GM13976 (cell line): ENCODE measurements at regions not wholly inside any gene's neighbourhood (a gene's known extent, or its start where the extent isn't known, plus 50 kb on each side); places are given as distances from the start of the nearest gene placed in this dataset.
"Not testable (repeated sequence)": the region's sequence is repeated elsewhere in the genome, so short reads cannot be mapped to it uniquely, and the experiment has no call there.

ENCODE experiments used
- DNase-seq: peaks from one replicate; pipeline ENCODE4 v3.0.0; 2012; ENCODE audit warnings: low spot score
- in situ Hi-C: fragments of 300-500 bp; cut with MboI; formaldehyde crosslinking; loops from one replicate; pipeline ENCODE4 v1.12.0; 2022; ENCODE audit warnings: low sequenced_read_pairs, mixed read lengths, inconsistent platforms; ENCODE audit not compliant: unreplicated experiment
- TF ChIP-seq, protein P1 (sequence below): IDR thresholded peaks from 2 replicates; pipeline ENCODE4 v1.5.1; 2012; ENCODE audit warnings: borderline replicate concordance, mild to moderate bottlenecking; ENCODE audit not compliant: insufficient read depth; ENCODE audit errors: extremely low read depth, missing control alignments, control extremely low read depth

DNA sequence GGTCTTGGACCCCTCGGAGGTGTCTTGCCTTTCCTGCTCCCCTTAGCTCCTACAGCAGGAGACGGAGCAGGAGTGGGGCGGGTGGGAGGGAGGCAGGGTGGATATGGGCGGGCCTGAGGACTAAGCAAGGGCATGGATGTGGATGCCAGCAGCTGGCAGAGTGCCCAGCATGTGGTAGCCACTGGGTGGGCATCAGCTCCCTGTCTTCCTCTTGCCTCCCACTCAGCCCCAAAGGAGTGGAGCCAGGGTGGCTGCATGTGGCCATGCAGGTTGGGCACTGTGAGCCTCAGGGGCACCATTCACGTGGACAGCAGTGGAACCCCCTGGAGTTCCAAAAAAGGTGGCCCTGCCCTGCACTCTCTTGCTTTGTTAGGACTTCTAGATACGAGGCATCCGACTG lies 90.1 kb upstream of the TBCA start:
- no peak for DNase-seq
- TF ChIP-seq, protein P1, sequence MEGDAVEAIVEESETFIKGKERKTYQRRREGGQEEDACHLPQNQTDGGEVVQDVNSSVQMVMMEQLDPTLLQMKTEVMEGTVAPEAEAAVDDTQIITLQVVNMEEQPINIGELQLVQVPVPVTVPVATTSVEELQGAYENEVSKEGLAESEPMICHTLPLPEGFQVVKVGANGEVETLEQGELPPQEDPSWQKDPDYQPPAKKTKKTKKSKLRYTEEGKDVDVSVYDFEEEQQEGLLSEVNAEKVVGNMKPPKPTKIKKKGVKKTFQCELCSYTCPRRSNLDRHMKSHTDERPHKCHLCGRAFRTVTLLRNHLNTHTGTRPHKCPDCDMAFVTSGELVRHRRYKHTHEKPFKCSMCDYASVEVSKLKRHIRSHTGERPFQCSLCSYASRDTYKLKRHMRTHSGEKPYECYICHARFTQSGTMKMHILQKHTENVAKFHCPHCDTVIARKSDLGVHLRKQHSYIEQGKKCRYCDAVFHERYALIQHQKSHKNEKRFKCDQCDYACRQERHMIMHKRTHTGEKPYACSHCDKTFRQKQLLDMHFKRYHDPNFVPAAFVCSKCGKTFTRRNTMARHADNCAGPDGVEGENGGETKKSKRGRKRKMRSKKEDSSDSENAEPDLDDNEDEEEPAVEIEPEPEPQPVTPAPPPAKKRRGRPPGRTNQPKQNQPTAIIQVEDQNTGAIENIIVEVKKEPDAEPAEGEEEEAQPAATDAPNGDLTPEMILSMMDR, result no peak
- in situ Hi-C loops, result loop anchor here (25.0 kb wide), 1 partner anchor 396 kb away; no protein-coding TSS in a partner anchor

DNA sequence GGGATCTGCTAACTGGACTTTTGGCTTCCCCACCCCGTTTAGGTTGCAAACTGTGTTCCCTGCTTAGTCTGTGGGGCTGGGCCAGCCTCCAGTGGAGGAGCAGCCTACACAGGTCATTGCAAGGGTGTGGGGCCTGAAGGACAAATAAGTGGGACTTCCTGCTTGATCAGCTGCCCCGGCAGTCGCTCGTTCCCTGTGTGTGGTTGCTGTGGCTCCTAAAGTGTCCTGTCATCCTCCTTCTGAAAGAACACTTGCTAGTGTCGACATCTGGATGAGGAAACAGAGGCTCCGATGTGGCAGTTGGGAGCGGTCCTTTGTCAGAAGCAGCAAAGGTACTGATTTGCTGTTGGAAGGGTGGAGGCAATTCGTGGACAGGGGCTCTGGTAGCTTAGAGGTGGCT lies 88.9 kb upstream of the TBCA start:
- DNase-seq, result no peak
- in situ Hi-C loops, result loop anchor here (25.0 kb wide), 1 partner anchor 397 kb away; no protein-coding TSS in a partner anchor
- TF ChIP-seq, protein P1, result no peak

DNA sequence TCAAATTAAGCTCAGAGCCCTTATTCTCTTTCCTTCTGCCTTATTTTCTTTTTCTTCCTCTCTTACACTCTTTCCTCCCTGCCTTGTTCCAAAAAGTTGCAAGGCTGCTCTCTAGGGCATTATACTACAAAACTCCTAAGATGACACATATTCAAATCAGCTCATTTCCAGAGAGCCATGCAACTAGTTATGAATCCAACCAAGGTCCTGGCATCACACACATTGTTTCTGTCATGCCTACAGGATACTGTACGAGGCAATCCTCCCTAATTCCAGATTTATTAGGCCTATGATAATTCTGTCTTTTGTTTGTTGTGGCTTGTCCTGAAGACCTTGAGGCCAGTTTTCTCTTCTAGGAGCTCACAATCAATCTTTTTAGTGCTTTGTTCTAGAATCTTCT lies 87.0 kb upstream of the TBCA start:
- DNase-seq, result no peak
- in situ Hi-C loops, result loop anchor here (25.0 kb wide), 1 partner anchor 399 kb away; no protein-coding TSS in a partner anchor
- TF ChIP-seq, protein P1, result no peak

DNA sequence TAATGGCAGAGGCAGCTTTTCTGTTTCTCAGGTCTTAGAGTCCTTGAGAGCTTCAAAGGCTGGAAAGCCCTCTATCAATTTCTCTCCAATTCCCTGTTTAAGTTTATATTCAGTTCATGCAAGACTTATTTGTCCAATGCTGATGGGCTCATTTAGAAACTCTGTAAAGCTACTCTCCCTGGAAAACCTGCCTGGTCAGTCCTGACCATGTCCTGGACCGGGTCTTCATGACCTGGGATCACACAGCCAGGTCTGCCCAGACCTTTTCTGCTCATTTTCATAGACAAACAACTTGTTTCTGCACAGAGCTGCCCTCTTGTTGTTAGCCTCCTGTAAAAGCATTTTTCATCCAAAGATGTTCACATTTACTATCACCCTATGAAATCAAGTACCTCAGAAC lies 85.4 kb upstream of the TBCA start:
- DNase-seq, result no peak
- in situ Hi-C loops, result loop anchor here (25.0 kb wide), 1 partner anchor 401 kb away; no protein-coding TSS in a partner anchor
- TF ChIP-seq, protein P1, result no peak

DNA sequence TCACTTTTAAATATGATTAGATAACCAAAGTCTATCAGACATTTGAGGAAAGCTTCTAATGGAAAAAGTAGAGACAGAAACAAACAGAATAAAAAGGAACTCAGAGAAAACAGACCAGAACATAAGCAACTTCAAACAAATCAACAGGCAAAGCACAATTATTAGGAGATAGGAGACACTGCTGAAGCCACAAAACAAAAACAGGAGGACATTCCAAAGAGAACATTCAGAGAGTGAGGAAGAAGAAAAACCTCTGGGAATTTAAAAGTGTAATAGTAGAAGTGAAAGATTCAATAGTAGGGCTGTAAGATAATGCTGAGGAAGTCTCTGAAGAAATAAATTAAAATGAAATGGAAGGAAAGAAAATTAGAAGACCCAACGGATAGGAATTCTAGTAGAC lies 83.2 kb upstream of the TBCA start:
- no peak for DNase-seq
- in situ Hi-C loops, result loop anchor here (25.0 kb wide), 1 partner anchor 403 kb away; no protein-coding TSS in a partner anchor
- TF ChIP-seq, protein P1, result no peak

DNA sequence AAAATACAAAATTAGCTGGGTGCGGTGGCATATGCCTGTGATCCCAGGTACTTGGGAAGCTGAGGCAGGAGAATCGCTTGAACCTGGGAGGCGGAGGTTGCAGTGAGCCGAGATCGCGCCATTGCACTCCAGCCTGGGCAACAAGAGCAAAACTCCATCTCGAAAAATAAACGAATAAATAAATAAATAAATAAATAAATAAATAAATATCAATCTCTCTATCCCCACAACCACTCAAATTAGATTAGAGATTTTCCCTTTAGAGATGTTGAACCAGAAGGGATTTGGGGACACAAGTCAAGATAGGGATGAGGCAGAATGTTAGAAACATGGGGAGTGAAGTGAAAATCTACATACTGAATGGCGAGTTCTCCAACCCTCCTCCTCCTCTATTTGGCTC lies 82.5 kb upstream of the TBCA start:
- in situ Hi-C loops, result loop anchor here (25.0 kb wide), 1 partner anchor 404 kb away; no protein-coding TSS in a partner anchor
- not testable (repeated sequence) for DNase-seq

DNA sequence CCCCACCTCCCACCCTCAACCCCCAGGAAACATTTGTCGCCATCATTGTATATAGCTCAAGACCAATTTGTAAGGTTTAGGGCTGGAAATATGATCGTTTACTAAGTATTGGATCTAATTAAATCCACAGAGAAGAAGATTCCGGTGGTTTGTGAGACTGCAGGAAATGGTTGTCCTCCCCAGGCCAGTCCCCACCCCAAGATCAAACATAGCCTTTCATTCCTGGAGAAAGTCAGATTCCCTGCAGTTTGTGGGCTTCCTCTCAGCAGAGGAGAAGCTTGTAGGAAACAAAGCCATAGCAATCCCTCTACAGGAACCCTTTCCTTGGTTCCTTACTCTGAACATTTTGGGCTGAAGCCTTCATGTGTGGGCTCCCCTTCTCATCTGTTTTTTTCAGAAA lies 79.2 kb upstream of the TBCA start:
- in situ Hi-C loops, result loop anchor here (25.0 kb wide), 1 partner anchor 407 kb away; no protein-coding TSS in a partner anchor
- DNase-seq, result no peak
- TF ChIP-seq, protein P1, result no peak
